HG03280 (cell line): ENCODE measurements at regions not wholly inside any gene's neighbourhood (a gene's known extent, or its start where the extent isn't known, plus 50 kb on each side); places are given as distances from the start of the nearest gene placed in this dataset.
"Not testable (repeated sequence)": the region's sequence is repeated elsewhere in the genome, so short reads cannot be mapped to it uniquely, and the experiment has no call there.

Experiments
- ATAC-seq: cut with Tn5 transposase; IDR thresholded peaks from one replicate; pipeline ENCODE4 v1.9.1; 2021; ENCODE audit warnings: mild to moderate bottlenecking, moderate library complexity; ENCODE audit not compliant: unreplicated experiment

GRCh38 chr11:92168936-92169335 lies 55.7 kb upstream of the FAT3 start:
- ATAC-seq = no peak

- ATAC-seq = no peak
Observed at GRCh38 chr11:92167571-92167970, 57.0 kb upstream of the FAT3 start.

- no peak for ATAC-seq
Observed at GRCh38 chr11:92166335-92166734, 58.3 kb upstream of the FAT3 start.

GRCh38 chr11:92163879-92164278 lies 60.7 kb upstream of the FAT3 start:
- ATAC-seq = no peak

- ATAC-seq = no peak
Observed at GRCh38 chr11:92162776-92163175, 61.8 kb upstream of the FAT3 start.

- no peak for ATAC-seq
Observed at GRCh38 chr11:92159931-92160330, 64.7 kb upstream of the FAT3 start.

GRCh38 chr11:92157390-92157789 lies 67.2 kb upstream of the FAT3 start:
- not testable (repeated sequence) for ATAC-seq

- no peak for ATAC-seq
Observed at GRCh38 chr11:92154611-92155010, 70.0 kb upstream of the FAT3 start.

- ATAC-seq = no peak
Observed at GRCh38 chr11:92154110-92154509, 70.5 kb upstream of the FAT3 start.

- no peak for ATAC-seq
Observed at GRCh38 chr11:92153542-92153941, 71.1 kb upstream of the FAT3 start.

GRCh38 chr11:92152245-92152644 lies 72.4 kb upstream of the FAT3 start:
- ATAC-seq = no peak

GRCh38 chr11:92149996-92150395 lies 74.6 kb upstream of the FAT3 start:
- ATAC-seq = no peak

- no peak for ATAC-seq
Observed at GRCh38 chr11:92141725-92142124, 82.9 kb upstream of the FAT3 start.

GRCh38 chr11:92141159-92141558 lies 83.5 kb upstream of the FAT3 start:
- no peak for ATAC-seq

- ATAC-seq = no peak
Observed at GRCh38 chr11:92140021-92140420, 84.6 kb upstream of the FAT3 start.

GRCh38 chr11:92138296-92138695 lies 86.3 kb upstream of the FAT3 start:
- no peak for ATAC-seq

GRCh38 chr11:92137747-92138146 lies 86.9 kb upstream of the FAT3 start:
- ATAC-seq = no peak

- no peak for ATAC-seq
Observed at GRCh38 chr11:92136797-92137196, 87.8 kb upstream of the FAT3 start.

GRCh38 chr11:92131289-92131865 lies 93.2 kb upstream of the FAT3 start:
- no peak for ATAC-seq

GRCh38 chr11:92130421-92130831 lies 94.2 kb upstream of the FAT3 start:
- no peak for ATAC-seq

- ATAC-seq = no peak
Observed at GRCh38 chr11:92129811-92130210, 94.8 kb upstream of the FAT3 start.

GRCh38 chr11:92128026-92128425 lies 96.6 kb upstream of the FAT3 start:
- ATAC-seq = no peak

- ATAC-seq = no peak
Observed at GRCh38 chr11:92125321-92125720, 99.3 kb upstream of the FAT3 start.
